PC-9 (cell line): ENCODE measurements at regions not wholly inside any gene's neighbourhood (a gene's known extent, or its start where the extent isn't known, plus 50 kb on each side); places are given as distances from the start of the nearest gene placed in this dataset.

ENCODE experiments used
- CTCF ChIP-seq: fragments of 200-600 bp; sonication (generic); conservative IDR thresholded peaks from 2 replicates; pipeline ENCODE4 v1.6.1; 2017; ENCODE audit warnings: mixed run types, antibody characterized with exemption, mild to moderate bottlenecking, moderate library complexity
- EZH2 ChIP-seq: fragments of 200-600 bp; sonication (generic); IDR thresholded peaks from 2 replicates; pipeline ENCODE4 v1.8.0; 2017; ENCODE audit warnings: antibody characterized with exemption, low read depth

- TF ChIP-seq CTCF (no peak), EZH2 (no peak)
These were observed 525.5 kb upstream of the CCNG1 start for GRCh38 chr5:162911873-162912272.
